ENCODE measurements at regions not wholly inside any gene's neighbourhood (a gene's known extent, or its start where the extent isn't known, plus 50 kb on each side); places are given as distances from the start of the nearest gene placed in this dataset.

- Histone ChIP-seq H3K9ac (peak overlapping the region; percentile 2; the same call in 1 of the 2 replicates), H3K27me3 (ENCODE audit: insufficient read depth, low read depth) (no peaks in the 10 kb centered on the region), H3K79me2 (ENCODE audit: insufficient read depth, low read depth) (no peaks in the 10 kb centered on the region), H3K27ac (peak overlapping the region; percentile 92), H4K20me1 (ENCODE audit: insufficient read depth) (no peaks in the 10 kb centered on the region), H2AFZ (ENCODE audit: low read depth) (no peak overlapping the region), H3K4me3 (IDR thresholded peaks at IDR 0.05; ENCODE audit: insufficient read depth, low read depth, low read length) (no peak overlapping the region), H3K4me1 (ENCODE audit: low read depth, poor library complexity, severe bottlenecking) (peaks cover 98% of the 10 kb centered on the region), H3K4me2 (peak overlapping the region; percentile 85), H3K36me3 (ENCODE audit: insufficient read depth) (no peaks in the 10 kb centered on the region)
- TF ChIP-seq CTCF (conservative IDR thresholded peaks at IDR 0.05; ENCODE audit: low read depth, low read length): no peak
These were observed 62.7 kb downstream of the CCNL1 start for GRCh38 chr3:157097198-157097597.

- Histone ChIP-seq H3K4me1 (ENCODE audit: low read depth, poor library complexity, severe bottlenecking) (peaks cover 98% of the 10 kb centered on the region), H3K27ac (peak overlapping the region; percentile 92; the same call in 1 of the 2 replicates)
- TF ChIP-seq CTCF (conservative IDR thresholded peaks at IDR 0.05; ENCODE audit: low read depth, low read length): no peak
These were observed 63.6 kb downstream of the CCNL1 start for GRCh38 chr3:157096328-157096727.

More at GRCh38 chr3:157096328-157096727, 63.6 kb downstream of the CCNL1 start:
- Histone ChIP-seq H3K4me3 (IDR thresholded peaks at IDR 0.05; ENCODE audit: insufficient read depth, low read depth, low read length) (no peak overlapping the region), H3K79me2 (ENCODE audit: insufficient read depth, low read depth) (no peaks in the 10 kb centered on the region), H3K27me3 (ENCODE audit: insufficient read depth, low read depth) (no peaks in the 10 kb centered on the region), H4K20me1 (ENCODE audit: insufficient read depth) (no peaks in the 10 kb centered on the region), H3K36me3 (ENCODE audit: insufficient read depth) (no peaks in the 10 kb centered on the region), H3K9ac (peak overlapping the region; percentile 2; the same call in 1 of the 2 replicates), H2AFZ (ENCODE audit: low read depth) (no peak overlapping the region), H3K4me2 (peak overlapping the region; percentile 85; the same call in 1 of the 2 replicates)

All from KMS-11 (cell line).